Brain pericyte (primary cell): ENCODE measurements at regions not wholly inside any gene's neighbourhood (a gene's known extent, or its start where the extent isn't known, plus 50 kb on each side); places are given as distances from the start of the nearest gene placed in this dataset.
"Not testable (repeated sequence)": the region's sequence is repeated elsewhere in the genome, so short reads cannot be mapped to it uniquely, and the experiment has no call there.

Experiments used
- DNase-seq: peaks from one replicate; pipeline ENCODE4 v3.0.0-alpha.2; 2012; ENCODE audit warnings: low read depth, low spot score

GRCh38 chr14:21760360-21760759 lies 86.7 kb upstream of the OR4E1 start:
- not testable (repeated sequence) for DNase-seq

DNA sequence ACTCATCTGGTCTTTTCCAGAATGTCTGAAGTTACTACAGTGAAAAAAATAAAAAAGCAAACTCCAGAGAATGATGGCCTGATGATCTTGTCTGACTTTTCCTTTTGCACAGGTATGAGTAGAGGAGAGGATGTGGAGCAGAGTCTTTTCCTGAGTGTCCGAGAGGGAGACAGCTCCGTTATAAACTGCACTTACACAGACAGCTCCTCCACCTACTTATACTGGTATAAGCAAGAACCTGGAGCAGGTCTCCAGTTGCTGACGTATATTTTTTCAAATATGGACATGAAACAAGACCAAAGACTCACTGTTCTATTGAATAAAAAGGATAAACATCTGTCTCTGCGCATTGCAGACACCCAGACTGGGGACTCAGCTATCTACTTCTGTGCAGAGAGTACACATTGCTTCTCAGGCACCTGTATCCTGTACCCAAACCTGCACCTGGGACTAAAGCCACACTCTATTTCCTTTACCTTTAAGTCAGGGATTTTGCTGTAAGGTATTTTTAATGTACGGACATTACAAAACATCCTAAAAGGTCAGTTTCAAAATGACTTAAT lies 75.8 kb upstream of the OR4E1 start:
- DNase-seq: no peak

DNA sequence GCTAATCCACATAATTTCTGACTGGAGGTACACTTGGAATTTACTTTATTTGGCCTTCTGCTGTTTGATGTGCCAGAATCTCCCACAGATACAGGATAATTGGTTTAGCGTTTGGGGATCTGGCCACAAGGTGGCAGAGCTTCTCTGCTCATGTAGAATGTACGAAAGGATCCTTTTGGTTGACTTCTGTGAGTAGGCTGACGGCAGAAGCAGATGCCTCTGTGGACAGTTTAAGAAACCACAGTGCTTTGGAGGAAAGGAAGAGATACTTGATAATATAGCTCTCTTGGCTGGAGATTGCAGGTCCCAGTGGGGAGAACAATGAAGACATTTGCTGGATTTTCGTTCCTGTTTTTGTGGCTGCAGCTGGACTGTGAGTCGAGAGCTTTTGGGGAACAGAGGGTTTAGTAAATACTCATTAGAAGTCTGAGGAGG lies 75.3 kb upstream of the OR4E1 start:
- DNase-seq: no peak

DNA sequence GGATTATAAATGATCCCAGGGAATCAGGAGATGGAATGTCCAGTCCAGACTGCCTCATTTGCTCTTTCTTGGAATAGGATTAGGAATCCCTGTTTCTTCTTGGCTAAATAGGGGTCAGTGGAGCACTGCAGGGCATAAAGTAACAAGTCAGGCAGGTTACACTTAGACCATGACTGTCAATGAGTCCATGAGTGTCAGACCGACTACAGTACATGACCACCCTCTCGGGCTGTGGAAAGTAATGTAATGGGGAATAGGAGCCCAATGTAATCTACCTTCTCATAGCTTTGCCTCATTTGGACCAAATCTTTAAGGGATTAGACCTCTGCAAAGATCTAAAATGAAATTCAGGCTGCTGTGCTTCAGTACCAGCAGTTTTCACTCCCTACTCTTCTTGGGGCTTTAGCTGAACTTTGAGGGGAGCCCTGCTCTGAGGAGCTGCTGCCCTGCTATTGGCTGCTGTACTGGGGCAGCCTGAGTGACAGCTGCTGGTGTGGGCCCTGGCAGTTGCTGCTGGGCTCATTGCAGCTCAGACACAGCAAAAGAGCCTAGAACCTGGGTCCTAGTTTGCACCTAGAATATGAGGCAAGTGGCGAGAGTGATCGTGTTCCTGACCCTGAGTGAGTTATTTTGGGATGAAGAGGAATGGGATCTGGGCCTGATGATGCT lies 62.2 kb upstream of the OR4E1 start:
- no peak for DNase-seq

GRCh38 chr14:21735200-21735599 lies 61.6 kb upstream of the OR4E1 start:
- DNase-seq: no peak

DNA sequence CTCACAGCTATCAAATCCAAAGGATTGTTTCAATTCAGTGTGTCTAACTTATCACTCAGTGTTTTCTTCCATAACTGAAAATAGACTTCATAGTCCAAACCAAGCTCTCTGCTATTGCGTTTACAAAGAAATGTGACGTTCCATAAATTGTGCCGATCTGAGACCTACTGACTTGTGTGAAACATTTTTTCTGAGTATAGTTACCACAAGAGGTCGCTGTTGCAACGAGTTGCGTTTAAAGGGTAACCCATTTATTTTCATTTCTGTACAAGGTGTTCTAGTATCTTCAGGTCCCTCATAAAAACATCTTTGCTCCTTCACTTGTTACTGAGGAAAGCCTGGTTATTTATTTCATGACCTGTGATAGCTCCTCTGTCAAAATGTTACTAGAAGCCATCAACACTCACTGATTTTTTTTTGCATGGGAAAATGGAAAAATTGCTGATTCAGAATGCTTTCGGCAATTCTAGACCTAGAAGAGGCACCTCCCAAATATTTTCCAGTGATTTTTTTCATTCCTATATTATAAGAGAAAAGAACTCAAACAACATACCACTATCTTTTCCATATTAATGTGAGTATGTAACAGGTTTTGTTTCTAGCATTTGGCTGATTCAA lies 60.9 kb upstream of the OR4E1 start:
- no peak for DNase-seq

- no peak for DNase-seq
Measured at GRCh38 chr14:21729703-21730233, 56.1 kb upstream of the OR4E1 start.

- no peak for DNase-seq
Measured at GRCh38 chr14:21725250-21725649, 51.6 kb upstream of the OR4E1 start.

DNA sequence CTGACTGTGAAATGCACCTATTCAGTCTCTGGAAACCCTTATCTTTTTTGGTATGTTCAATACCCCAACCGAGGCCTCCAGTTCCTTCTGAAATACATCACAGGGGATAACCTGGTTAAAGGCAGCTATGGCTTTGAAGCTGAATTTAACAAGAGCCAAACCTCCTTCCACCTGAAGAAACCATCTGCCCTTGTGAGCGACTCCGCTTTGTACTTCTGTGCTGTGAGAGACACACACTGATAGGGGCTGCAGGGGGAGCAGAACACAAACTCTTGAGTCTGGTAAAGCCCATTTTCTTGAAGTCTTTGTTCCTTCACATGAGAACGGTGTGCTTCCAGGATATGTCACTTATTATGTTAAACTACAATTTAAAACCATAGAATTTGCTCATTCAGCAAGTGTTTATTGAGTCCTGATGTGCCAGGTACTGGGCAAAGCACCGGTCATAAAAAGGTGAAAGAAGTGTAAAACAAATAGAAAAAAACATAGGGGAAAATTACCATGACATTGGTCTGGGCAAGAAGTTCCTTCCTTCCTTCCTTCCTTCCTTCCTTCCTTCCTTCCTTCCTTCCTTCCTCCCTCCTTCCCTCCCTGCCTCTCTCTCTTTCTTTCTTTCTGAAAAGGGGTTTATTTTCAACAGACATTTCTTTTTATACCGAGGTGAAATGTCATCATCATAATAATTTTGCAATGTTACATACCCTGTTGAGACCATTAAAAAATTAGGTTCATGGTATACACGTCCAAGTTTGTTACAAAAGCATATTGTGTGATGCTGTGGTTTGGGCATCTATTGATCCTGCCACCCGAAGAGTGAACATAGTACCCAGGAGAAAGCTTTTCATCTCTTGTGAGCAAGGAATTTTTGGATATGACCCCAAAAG lies 50.7 kb upstream of the OR4E1 start:
- no peak for DNase-seq

GRCh38 chr14:21723431-21724045 lies 49.9 kb upstream of the OR4E1 start:
- no peak for DNase-seq
